ENCODE measurements at regions not wholly inside any gene's neighbourhood (a gene's known extent, or its start where the extent isn't known, plus 50 kb on each side); places are given as distances from the start of the nearest gene placed in this dataset.

DNA sequence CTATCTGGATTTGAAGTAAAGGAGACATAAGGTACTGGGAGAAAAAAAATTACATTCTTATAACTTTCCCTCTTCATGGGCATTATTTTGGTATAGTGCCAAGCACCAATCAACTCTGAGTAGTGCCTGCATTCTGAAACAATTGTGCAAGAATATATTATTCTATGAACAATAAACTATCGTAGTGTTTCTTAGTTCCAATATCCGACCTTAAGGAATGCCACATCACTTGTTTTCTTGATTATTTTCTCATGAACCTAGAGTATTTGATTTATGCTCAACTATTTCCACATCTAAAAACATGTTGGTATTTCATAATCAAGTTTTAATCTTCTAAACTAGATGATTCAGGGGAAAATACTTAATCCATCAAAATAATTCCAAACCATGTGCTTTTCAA lies 294.4 kb upstream of the TBX18 start:
- TF ChIP-seq FOXM1 (IDR thresholded peaks at IDR 0.05; ENCODE audit: borderline replicate concordance, low read depth) (no peak), TCF12 (IDR thresholded peaks at IDR 0.05; ENCODE audit: low read depth) (no peak), CEBPB (IDR thresholded peaks at IDR 0.05) (no peak)

Data from Ishikawa (cell line).